GM20000 (cell line): ENCODE measurements at regions not wholly inside any gene's neighbourhood (a gene's known extent, or its start where the extent isn't known, plus 50 kb on each side); places are given as distances from the start of the nearest gene placed in this dataset.

Experiments used
- DNase-seq: peaks from one replicate; pipeline ENCODE4 v3.0.0; 2012; ENCODE audit warnings: low spot score
- TF ChIP-seq, protein P1 (sequence below): IDR thresholded peaks from 2 replicates; pipeline ENCODE4 v1.5.1; 2012; ENCODE audit warnings: mild to moderate bottlenecking, control low read depth; ENCODE audit errors: extremely low read depth, missing control alignments

DNA sequence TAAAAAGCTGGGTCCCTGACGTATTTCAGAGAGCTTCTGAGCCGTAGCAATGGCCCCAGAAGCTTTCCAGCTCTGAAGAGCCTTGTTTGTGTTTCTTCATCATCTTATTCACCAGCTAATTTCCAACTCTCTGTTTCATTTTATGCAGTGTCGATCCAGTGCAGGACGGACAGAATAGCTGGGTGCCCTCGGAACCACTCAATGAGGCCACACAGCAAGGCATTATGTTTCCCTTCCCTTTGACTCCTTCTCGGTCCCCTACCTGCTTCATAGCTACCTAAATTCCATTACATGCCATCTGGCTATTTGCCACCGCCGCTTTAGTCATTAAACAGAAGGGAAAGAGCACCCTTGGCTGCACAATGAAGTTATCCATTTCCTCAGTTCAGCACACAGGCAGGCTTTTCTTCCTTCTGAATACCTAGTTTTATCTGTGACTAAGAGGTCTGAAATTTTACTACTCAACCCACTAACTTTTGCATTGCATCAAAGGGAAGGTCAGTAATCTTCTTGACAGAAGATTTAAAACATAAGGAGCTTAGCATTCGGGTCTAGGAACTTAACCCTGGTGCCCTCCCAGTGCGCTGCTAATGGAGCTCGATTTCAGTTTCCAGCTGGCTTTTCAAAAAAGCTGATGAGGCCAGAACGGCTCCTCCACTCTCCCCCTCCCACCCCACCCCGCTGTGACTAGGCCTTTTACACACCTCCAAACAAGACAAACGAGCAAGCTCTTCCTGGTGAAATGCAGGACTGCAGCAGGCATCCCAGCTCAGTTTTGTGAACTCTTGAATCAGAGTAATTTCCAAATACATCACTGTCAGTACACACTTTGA lies 176.8 kb downstream of the GXYLT1 start:
- TF ChIP-seq, protein P1, sequence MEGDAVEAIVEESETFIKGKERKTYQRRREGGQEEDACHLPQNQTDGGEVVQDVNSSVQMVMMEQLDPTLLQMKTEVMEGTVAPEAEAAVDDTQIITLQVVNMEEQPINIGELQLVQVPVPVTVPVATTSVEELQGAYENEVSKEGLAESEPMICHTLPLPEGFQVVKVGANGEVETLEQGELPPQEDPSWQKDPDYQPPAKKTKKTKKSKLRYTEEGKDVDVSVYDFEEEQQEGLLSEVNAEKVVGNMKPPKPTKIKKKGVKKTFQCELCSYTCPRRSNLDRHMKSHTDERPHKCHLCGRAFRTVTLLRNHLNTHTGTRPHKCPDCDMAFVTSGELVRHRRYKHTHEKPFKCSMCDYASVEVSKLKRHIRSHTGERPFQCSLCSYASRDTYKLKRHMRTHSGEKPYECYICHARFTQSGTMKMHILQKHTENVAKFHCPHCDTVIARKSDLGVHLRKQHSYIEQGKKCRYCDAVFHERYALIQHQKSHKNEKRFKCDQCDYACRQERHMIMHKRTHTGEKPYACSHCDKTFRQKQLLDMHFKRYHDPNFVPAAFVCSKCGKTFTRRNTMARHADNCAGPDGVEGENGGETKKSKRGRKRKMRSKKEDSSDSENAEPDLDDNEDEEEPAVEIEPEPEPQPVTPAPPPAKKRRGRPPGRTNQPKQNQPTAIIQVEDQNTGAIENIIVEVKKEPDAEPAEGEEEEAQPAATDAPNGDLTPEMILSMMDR: no peak
- DNase-seq: no peak

DNA sequence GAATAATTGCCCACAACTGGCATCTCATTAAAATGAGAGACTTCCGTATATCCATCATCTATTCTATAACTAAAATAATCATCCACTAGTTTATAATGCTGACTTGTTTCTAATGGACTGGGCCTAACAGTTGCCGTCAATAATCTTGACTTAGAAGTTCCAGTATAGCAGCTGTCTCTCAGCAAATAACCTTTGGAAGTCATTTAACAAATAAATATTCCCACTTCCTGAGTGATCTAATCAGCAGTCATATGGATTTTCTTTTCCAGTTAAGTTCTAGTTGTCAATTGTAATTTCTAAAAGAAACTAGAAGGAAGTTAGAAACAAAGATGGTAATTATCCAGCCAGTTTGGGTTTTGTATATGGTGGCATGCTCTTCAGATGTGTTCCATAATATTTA lies 177.8 kb downstream of the GXYLT1 start:
- no peak for DNase-seq
- TF ChIP-seq, protein P1: no peak

DNA sequence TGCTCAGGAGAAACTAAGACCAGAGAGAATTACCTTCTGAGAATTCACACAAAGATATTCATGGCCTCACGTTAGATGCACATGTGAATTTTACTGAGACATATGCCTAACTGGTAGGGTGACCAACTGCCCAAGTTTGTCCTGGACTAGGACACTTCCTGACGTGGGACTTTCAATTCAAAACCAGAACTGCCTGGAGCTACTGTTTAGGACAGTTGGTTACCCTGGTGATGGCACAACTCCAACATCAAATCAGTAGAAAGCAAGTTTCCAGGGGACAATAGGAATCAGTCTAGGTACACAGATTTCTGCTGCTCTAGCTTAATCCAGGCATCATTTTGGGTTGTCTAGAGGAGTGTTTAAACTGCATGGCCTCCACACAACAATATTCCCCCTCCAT lies 178.7 kb downstream of the GXYLT1 start:
- TF ChIP-seq, protein P1: no peak
- no peak for DNase-seq

DNA sequence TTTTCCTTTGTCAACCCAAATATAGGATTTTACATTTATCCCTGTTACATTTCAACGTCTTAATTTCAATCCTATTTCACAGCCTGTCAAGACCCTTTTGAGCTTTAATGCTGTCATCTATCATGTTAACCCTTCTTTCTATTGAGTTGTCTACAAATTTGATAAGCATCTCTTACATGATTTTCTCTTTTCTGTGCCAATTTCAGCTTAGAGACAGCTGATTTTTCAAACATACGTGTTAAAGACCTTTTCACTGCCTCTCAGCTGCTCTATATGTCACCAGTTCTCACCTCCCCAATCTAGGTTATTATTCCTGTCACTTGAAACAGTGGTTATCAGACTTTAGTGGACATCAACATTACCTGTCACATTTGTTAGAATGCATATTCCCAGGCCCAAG lies 181.3 kb downstream of the GXYLT1 start:
- no peak for DNase-seq
- TF ChIP-seq, protein P1: no peak

DNA sequence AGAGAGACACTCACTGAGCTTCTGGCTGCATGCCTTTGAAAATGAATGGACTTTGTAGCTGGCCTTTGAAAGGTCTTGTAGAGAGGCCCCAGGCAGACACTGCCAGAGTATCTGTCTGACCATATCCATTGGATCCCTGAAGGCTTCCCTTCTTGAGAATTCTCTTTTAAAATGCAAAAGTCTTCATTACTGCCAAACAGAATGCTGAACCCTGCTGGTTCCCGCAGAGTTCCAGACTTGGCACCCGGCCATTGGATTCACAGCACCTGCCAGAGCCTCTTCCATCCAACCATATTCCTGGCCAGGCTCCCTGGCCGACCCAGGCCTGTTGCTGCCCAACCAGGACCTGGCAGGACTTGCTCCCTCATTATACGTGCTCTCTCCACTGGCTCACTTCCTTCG lies 182.5 kb downstream of the GXYLT1 start:
- DNase-seq: no peak
- TF ChIP-seq, protein P1: no peak

DNA sequence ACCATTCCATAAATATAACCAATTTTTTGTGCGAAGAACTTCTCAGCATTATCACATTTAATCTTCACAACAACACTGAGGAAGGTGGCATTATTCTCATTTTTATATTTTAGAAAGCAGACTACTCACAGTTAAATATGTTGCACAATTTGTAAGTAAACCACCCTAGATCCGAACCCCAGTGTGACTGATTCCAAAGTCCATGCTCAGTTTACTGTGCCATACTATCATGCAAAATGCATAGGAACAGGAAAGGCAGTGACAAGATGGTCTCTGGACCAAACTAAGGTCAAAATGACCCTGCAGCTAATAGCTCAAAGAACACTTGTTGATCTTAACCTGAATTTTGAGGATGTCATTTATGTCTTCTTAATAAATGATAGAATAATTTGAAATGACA lies 185.4 kb downstream of the GXYLT1 start:
- DNase-seq: no peak
- TF ChIP-seq, protein P1: no peak

DNA sequence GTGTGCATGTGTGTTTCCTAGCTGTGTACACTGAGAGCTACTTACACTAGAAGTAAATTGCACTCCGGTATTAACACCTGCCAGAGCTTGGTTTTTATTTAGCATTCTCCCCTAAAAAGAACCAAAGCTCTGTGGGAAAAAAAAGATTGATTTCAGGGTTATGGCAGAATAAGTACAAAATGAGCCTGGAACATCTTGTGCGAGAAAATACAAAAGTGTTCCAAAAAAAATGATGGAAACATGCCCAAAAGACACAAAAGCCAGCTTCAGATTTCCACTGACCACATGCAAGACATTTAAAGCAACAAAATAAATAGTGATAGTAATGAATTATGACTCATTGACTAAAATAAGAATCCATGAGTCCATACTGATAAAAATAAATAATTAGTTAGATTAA lies 188.3 kb downstream of the GXYLT1 start:
- TF ChIP-seq, protein P1: no peak
- DNase-seq: no peak
